ENCODE measurements at regions not wholly inside any gene's neighbourhood (a gene's known extent, or its start where the extent isn't known, plus 50 kb on each side); places are given as distances from the start of the nearest gene placed in this dataset.

GRCh38 chr10:36457751-36458150 is 667.6 kb upstream of the ANKRD30A start:
- no CpG with 5 or more reads among the region's 1 CpG for WGBS (ENCODE audit: insufficient coverage)

GRCh38 chr10:36455526-36456133 is 669.8 kb upstream of the ANKRD30A start:
- Histone ChIP-seq H3K4me3 (replicated peaks in 1 of 3; ENCODE audit: low read depth in 2 of 3, low read length in 3 of 3) (no peak overlapping the region), H3K4me2 (replicated peaks; ENCODE audit: extremely low read depth, low read length, poor library complexity, severe bottlenecking) (no peak overlapping the region), H3K27me3 (ENCODE audit: control insufficient read depth in 2 of 2, insufficient read depth in 2 of 2, low read length in 2 of 2) (no peaks in the 10 kb centered on the region), H3K4me1 (ENCODE audit: control insufficient read depth in 1 of 2, insufficient read depth in 2 of 2, low read length in 2 of 2) (no peaks in the 10 kb centered on the region), H3K36me3 (replicated peaks in 1 of 2; ENCODE audit: control insufficient read depth in 1 of 2, insufficient read depth in 2 of 2, low read length in 2 of 2) (no peaks in the 10 kb centered on the region), H2AFZ (ENCODE audit: insufficient read depth, low read depth, low read length, poor library complexity, severe bottlenecking) (no peak overlapping the region), H4K20me1 (ENCODE audit: insufficient read depth, low read length) (no peaks in the 10 kb centered on the region), H3K79me2 (ENCODE audit: insufficient read depth, low read length) (no peaks in the 10 kb centered on the region), H3K27ac (ENCODE audit: low read depth in 1 of 2, low read length in 2 of 2) (no peak overlapping the region), H3K9ac (ENCODE audit: insufficient read depth, low read length, poor library complexity, severe bottlenecking) (no peak overlapping the region), H3K9me3 (replicated peaks in 1 of 2; ENCODE audit: control insufficient read depth in 1 of 2, insufficient read depth in 1 of 2, low read length in 2 of 2) (peaks cover 0 to 23% of the 10 kb centered on the region in 2 donors)
- TF ChIP-seq, protein P1, sequence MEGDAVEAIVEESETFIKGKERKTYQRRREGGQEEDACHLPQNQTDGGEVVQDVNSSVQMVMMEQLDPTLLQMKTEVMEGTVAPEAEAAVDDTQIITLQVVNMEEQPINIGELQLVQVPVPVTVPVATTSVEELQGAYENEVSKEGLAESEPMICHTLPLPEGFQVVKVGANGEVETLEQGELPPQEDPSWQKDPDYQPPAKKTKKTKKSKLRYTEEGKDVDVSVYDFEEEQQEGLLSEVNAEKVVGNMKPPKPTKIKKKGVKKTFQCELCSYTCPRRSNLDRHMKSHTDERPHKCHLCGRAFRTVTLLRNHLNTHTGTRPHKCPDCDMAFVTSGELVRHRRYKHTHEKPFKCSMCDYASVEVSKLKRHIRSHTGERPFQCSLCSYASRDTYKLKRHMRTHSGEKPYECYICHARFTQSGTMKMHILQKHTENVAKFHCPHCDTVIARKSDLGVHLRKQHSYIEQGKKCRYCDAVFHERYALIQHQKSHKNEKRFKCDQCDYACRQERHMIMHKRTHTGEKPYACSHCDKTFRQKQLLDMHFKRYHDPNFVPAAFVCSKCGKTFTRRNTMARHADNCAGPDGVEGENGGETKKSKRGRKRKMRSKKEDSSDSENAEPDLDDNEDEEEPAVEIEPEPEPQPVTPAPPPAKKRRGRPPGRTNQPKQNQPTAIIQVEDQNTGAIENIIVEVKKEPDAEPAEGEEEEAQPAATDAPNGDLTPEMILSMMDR (IDR thresholded peaks at IDR 0.05): no peak
- no CpG with 5 or more reads among the region's 3 CpGs for WGBS (ENCODE audit: insufficient coverage)
- intact Hi-C loops (cut with micrococcal nuclease): no loop called here
- DNase-seq: no peak
- Mint-ChIP-seq H3K9me3 (peaks cover 2 to 25% (median 18%) of the 10 kb centered on the region in 7 donors), H3K27me3 (ENCODE audit: low read depth in 3 of 3) (no peaks in the 10 kb centered on the region), H3K36me3 (no peaks in the 10 kb centered on the region), H3K4me3 (no peak overlapping the region), H3K27ac (no peak overlapping the region), H3K4me1 (no peaks in the 10 kb centered on the region)

More at GRCh38 chr10:36457751-36458150, 667.6 kb upstream of the ANKRD30A start:
- Histone ChIP-seq H3K4me3 (replicated peaks in 1 of 3; ENCODE audit: low read depth in 2 of 3, low read length in 3 of 3) (no peak overlapping the region), H3K4me2 (replicated peaks; ENCODE audit: extremely low read depth, low read length, poor library complexity, severe bottlenecking) (no peak overlapping the region), H3K9ac (ENCODE audit: insufficient read depth, low read length, poor library complexity, severe bottlenecking) (no peak overlapping the region), H4K20me1 (ENCODE audit: insufficient read depth, low read length) (no peaks in the 10 kb centered on the region), H2AFZ (ENCODE audit: insufficient read depth, low read depth, low read length, poor library complexity, severe bottlenecking) (no peak overlapping the region), H3K36me3 (replicated peaks in 1 of 2; ENCODE audit: control insufficient read depth in 1 of 2, insufficient read depth in 2 of 2, low read length in 2 of 2) (no peaks in the 10 kb centered on the region), H3K79me2 (ENCODE audit: insufficient read depth, low read length) (no peaks in the 10 kb centered on the region), H3K27ac (ENCODE audit: low read depth in 1 of 2, low read length in 2 of 2) (no peak overlapping the region), H3K4me1 (ENCODE audit: control insufficient read depth in 1 of 2, insufficient read depth in 2 of 2, low read length in 2 of 2) (no peaks in the 10 kb centered on the region), H3K9me3 (replicated peaks in 1 of 2; ENCODE audit: control insufficient read depth in 1 of 2, insufficient read depth in 1 of 2, low read length in 2 of 2) (peaks cover 0 to 24% of the 10 kb centered on the region in 2 donors), H3K27me3 (ENCODE audit: control insufficient read depth in 2 of 2, insufficient read depth in 2 of 2, low read length in 2 of 2) (no peaks in the 10 kb centered on the region)
- H3K9me3 Mint-ChIP-seq: peaks cover 2 to 25% (median 16%) of the 10 kb centered on the region in 7 donors
- H3K4me3 Mint-ChIP-seq: no peak overlapping the region
- no peak for DNase-seq
- H3K27ac Mint-ChIP-seq: no peak overlapping the region
- intact Hi-C loops (cut with micrococcal nuclease): no loop called here
- TF ChIP-seq, protein P1 (IDR thresholded peaks at IDR 0.05): no peak
- no peaks in the 10 kb centered on the region for H3K36me3 Mint-ChIP-seq
- H3K4me1 Mint-ChIP-seq: no peaks in the 10 kb centered on the region
- no peaks in the 10 kb centered on the region for H3K27me3 Mint-ChIP-seq (ENCODE audit: low read depth in 3 of 3)
